ENCODE measurements at regions not wholly inside any gene's neighbourhood (a gene's known extent, or its start where the extent isn't known, plus 50 kb on each side); places are given as distances from the start of the nearest gene placed in this dataset.

DNA sequence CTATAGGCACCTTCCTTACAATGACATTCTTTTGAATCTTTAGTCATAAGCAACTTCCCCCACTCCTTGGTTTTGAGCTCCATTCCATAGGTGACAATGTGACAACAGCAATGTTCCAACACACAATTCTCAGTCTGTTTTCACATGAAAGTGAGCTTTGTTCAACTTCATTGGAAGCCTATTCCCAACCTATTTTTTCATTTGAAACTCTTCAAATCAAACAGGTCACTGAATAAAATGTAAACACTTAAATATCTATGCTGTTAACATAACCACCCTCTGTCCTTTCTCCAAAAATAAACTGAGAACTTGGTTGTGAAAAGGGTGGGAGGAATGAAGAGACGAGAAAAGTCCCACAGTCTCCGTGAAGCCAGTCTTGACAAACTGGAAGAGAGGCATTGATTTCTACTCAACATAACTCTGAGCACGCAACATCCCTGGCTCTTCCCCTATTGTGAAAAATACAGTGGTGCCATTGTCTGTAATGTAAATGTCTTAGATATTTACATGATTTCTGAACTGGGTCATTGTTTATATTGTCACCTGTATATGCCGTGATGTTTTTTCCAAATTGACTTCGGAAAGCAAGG lies 343.1 kb downstream of the TFAP2A start:
- TF ChIP-seq, protein P1, sequence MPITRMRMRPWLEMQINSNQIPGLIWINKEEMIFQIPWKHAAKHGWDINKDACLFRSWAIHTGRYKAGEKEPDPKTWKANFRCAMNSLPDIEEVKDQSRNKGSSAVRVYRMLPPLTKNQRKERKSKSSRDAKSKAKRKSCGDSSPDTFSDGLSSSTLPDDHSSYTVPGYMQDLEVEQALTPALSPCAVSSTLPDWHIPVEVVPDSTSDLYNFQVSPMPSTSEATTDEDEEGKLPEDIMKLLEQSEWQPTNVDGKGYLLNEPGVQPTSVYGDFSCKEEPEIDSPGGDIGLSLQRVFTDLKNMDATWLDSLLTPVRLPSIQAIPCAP (CRISPR knock-in tag; IDR thresholded peaks at IDR 0.05; ENCODE audit: low read depth): no peak
- TF ChIP-seq, protein P2, sequence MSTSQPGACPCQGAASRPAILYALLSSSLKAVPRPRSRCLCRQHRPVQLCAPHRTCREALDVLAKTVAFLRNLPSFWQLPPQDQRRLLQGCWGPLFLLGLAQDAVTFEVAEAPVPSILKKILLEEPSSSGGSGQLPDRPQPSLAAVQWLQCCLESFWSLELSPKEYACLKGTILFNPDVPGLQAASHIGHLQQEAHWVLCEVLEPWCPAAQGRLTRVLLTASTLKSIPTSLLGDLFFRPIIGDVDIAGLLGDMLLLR (CRISPR knock-in tag; IDR thresholded peaks at IDR 0.05): no peak
- TF ChIP-seq ZSCAN29 (CRISPR knock-in tag; conservative IDR thresholded peaks at IDR 0.05): no peak
- TF ChIP-seq PLSCR1 (CRISPR knock-in tag; IDR thresholded peaks at IDR 0.05; ENCODE audit: borderline replicate concordance): no peak
- no peak for TF ChIP-seq KMT2A (CRISPR knock-in tag; IDR thresholded peaks at IDR 0.05)
- TF ChIP-seq PRDM10 (CRISPR knock-in tag; IDR thresholded peaks at IDR 0.05; ENCODE audit: low read depth): no peak
- TF ChIP-seq, protein P3, sequence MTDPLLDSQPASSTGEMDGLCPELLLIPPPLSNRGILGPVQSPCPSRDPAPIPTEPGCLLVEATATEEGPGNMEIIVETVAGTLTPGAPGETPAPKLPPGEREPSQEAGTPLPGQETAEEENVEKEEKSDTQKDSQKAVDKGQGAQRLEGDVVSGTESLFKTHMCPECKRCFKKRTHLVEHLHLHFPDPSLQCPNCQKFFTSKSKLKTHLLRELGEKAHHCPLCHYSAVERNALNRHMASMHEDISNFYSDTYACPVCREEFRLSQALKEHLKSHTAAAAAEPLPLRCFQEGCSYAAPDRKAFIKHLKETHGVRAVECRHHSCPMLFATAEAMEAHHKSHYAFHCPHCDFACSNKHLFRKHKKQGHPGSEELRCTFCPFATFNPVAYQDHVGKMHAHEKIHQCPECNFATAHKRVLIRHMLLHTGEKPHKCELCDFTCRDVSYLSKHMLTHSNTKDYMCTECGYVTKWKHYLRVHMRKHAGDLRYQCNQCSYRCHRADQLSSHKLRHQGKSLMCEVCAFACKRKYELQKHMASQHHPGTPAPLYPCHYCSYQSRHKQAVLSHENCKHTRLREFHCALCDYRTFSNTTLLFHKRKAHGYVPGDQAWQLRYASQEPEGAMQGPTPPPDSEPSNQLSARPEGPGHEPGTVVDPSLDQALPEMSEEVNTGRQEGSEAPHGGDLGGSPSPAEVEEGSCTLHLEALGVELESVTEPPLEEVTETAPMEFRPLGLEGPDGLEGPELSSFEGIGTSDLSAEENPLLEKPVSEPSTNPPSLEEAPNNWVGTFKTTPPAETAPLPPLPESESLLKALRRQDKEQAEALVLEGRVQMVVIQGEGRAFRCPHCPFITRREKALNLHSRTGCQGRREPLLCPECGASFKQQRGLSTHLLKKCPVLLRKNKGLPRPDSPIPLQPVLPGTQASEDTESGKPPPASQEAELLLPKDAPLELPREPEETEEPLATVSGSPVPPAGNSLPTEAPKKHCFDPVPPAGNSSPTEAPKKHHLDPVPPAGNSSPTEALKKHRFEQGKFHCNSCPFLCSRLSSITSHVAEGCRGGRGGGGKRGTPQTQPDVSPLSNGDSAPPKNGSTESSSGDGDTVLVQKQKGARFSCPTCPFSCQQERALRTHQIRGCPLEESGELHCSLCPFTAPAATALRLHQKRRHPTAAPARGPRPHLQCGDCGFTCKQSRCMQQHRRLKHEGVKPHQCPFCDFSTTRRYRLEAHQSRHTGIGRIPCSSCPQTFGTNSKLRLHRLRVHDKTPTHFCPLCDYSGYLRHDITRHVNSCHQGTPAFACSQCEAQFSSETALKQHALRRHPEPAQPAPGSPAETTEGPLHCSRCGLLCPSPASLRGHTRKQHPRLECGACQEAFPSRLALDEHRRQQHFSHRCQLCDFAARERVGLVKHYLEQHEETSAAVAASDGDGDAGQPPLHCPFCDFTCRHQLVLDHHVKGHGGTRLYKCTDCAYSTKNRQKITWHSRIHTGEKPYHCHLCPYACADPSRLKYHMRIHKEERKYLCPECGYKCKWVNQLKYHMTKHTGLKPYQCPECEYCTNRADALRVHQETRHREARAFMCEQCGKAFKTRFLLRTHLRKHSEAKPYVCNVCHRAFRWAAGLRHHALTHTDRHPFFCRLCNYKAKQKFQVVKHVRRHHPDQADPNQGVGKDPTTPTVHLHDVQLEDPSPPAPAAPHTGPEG (CRISPR knock-in tag; IDR thresholded peaks at IDR 0.05): no peak
- Histone ChIP-seq H3K27ac (ENCODE audit: extremely low read length, insufficient read depth, low read length) (no peak overlapping the region), H2AFZ (ENCODE audit: low read length) (no peak overlapping the region), H4K20me1 (ENCODE audit: insufficient read depth, low read length) (no peaks in the 10 kb centered on the region), H3K9me3 (ENCODE audit: low read length) (no peaks in the 10 kb centered on the region), H3K79me2 (ENCODE audit: insufficient read depth, low read length) (no peaks in the 10 kb centered on the region), H3K4me3 (replicated peaks in 1 of 3; ENCODE audit: insufficient read depth in 1 of 3, low read depth in 2 of 3, low read length in 3 of 3) (no peak overlapping the region), H3K36me3 (replicated peaks in 1 of 2; ENCODE audit: control insufficient read depth in 1 of 2, insufficient read depth in 2 of 2, low read length in 2 of 2) (no peaks in the 10 kb centered on the region), H3K4me2 (ENCODE audit: low read depth, low read length) (no peak overlapping the region), H3K27me3 (ENCODE audit: control insufficient read depth in 1 of 2, insufficient read depth in 2 of 2, low read length in 2 of 2) (peaks cover 0 to 3% of the 10 kb centered on the region in 2 experiments; a peak in 1 of 5 replicates), H3K4me1 (ENCODE audit: insufficient read depth, low read length) (no peaks in the 10 kb centered on the region), H3K9ac (ENCODE audit: insufficient read depth, low read depth, low read length) (no peak overlapping the region)
- ATAC-seq: no peak
- intact Hi-C loops (cut with micrococcal nuclease; ENCODE audit: unreplicated experiment): no loop called here
- in situ Hi-C loops (cut with HindIII; ENCODE audit: extremely low pct_ligation_motif_present, low pct_unique_long_range_greater_than_20kb): no loop called here
- no peak for DNase-seq (ENCODE audit: low spot score)
- BruUV-seq (replicated peaks): no TSS peak
- ChIA-PET CTCF (ENCODE audit: low intra/inter-chr PET ratio, low total read pairs) (no interaction called here), POLR2A (no interaction called here)
- WGBS (ENCODE audit: low lambda C conversion rate): 5% methylated on average over 5 of the region's 5 CpGs
- no peak for FAIRE-seq

Measured in HepG2 (cell line).